ENCODE measurements at regions not wholly inside any gene's neighbourhood (a gene's known extent, or its start where the extent isn't known, plus 50 kb on each side); places are given as distances from the start of the nearest gene placed in this dataset.

- DNase-seq (ENCODE audit: extremely low read depth in 1 of 2, low read depth in 1 of 2): no peak
Observed at GRCh38 chr10:128461991-128462390, 335.8 kb upstream of the MKI67 start.

- no peak for DNase-seq (ENCODE audit: extremely low read depth in 1 of 2, low read depth in 1 of 2)
Observed at GRCh38 chr10:128462844-128463243, 336.6 kb upstream of the MKI67 start.

- DNase-seq (ENCODE audit: extremely low read depth in 1 of 2, low read depth in 1 of 2): no peak
Observed at GRCh38 chr10:128463991-128464760, 338.0 kb upstream of the MKI67 start.

- DNase-seq (ENCODE audit: extremely low read depth in 1 of 2, low read depth in 1 of 2): no peak
Observed at GRCh38 chr10:128465697-128466096, 339.5 kb upstream of the MKI67 start.

- DNase-seq (ENCODE audit: extremely low read depth in 1 of 2, low read depth in 1 of 2): no peak
Observed at GRCh38 chr10:128466831-128467371, 340.7 kb upstream of the MKI67 start.

GRCh38 chr10:128468462-128468861 is 342.2 kb upstream of the MKI67 start:
- no peak for DNase-seq (ENCODE audit: extremely low read depth in 1 of 2, low read depth in 1 of 2)

GRCh38 chr10:128469515-128469914 is 343.3 kb upstream of the MKI67 start:
- no peak for DNase-seq (ENCODE audit: extremely low read depth in 1 of 2, low read depth in 1 of 2)

- DNase-seq (ENCODE audit: extremely low read depth in 1 of 2, low read depth in 1 of 2): no peak
Observed at GRCh38 chr10:128470321-128470965, 344.2 kb upstream of the MKI67 start.

- DNase-seq (ENCODE audit: extremely low read depth in 1 of 2, low read depth in 1 of 2): no peak
Observed at GRCh38 chr10:128471151-128471550, 344.9 kb upstream of the MKI67 start.

- DNase-seq (ENCODE audit: extremely low read depth in 1 of 2, low read depth in 1 of 2): no peak
Observed at GRCh38 chr10:128472196-128472595, 346.0 kb upstream of the MKI67 start.

GRCh38 chr10:128473396-128473795 is 347.2 kb upstream of the MKI67 start:
- DNase-seq (ENCODE audit: extremely low read depth in 1 of 2, low read depth in 1 of 2): no peak

GRCh38 chr10:128473911-128474310 is 347.7 kb upstream of the MKI67 start:
- DNase-seq (ENCODE audit: extremely low read depth in 1 of 2, low read depth in 1 of 2): no peak

- no peak for DNase-seq (ENCODE audit: extremely low read depth in 1 of 2, low read depth in 1 of 2)
Observed at GRCh38 chr10:128474571-128474970, 348.3 kb upstream of the MKI67 start.

GRCh38 chr10:128475686-128476367 is 349.6 kb upstream of the MKI67 start:
- DNase-seq (ENCODE audit: extremely low read depth in 1 of 2, low read depth in 1 of 2): no peak

- DNase-seq (ENCODE audit: extremely low read depth in 1 of 2, low read depth in 1 of 2): no peak
Observed at GRCh38 chr10:128476368-128476725, 350.1 kb upstream of the MKI67 start.

- no peak for DNase-seq (ENCODE audit: extremely low read depth in 1 of 2, low read depth in 1 of 2)
Observed at GRCh38 chr10:128476845-128477244, 350.6 kb upstream of the MKI67 start.

- no peak for DNase-seq (ENCODE audit: extremely low read depth in 1 of 2, low read depth in 1 of 2)
Observed at GRCh38 chr10:128480601-128481000, 354.4 kb upstream of the MKI67 start.

- no peak for DNase-seq (ENCODE audit: extremely low read depth in 1 of 2, low read depth in 1 of 2)
Observed at GRCh38 chr10:128481152-128481840, 355.1 kb upstream of the MKI67 start.

- no peak for DNase-seq (ENCODE audit: extremely low read depth in 1 of 2, low read depth in 1 of 2)
Observed at GRCh38 chr10:128482052-128482451, 355.8 kb upstream of the MKI67 start.

GRCh38 chr10:128483216-128483615 is 357.0 kb upstream of the MKI67 start:
- DNase-seq (ENCODE audit: extremely low read depth in 1 of 2, low read depth in 1 of 2): no peak

- no peak for DNase-seq (ENCODE audit: extremely low read depth in 1 of 2, low read depth in 1 of 2)
Observed at GRCh38 chr10:128484041-128484440, 357.8 kb upstream of the MKI67 start.

All from activated CD8-positive, alpha-beta memory T cell treated with anti-CD3 and anti-CD28 coated beads for 1 hour (primary cell).